ENCODE measurements at regions not wholly inside any gene's neighbourhood (a gene's known extent, or its start where the extent isn't known, plus 50 kb on each side); places are given as distances from the start of the nearest gene placed in this dataset.
"Not testable (repeated sequence)": the region's sequence is repeated elsewhere in the genome, so short reads cannot be mapped to it uniquely, and the experiment has no call there.

- not testable (repeated sequence) for TF ChIP-seq CTCF (optimal IDR thresholded peaks at IDR 0.05 in 1 of 3, IDR thresholded peaks at IDR 0.05 in 1 of 3, conservative IDR thresholded peaks at IDR 0.05 in 1 of 3; ENCODE audit: extremely low read depth in 1 of 3, insufficient read depth in 2 of 3, low read length in 3 of 3); EZH2 (IDR thresholded peaks at IDR 0.05; ENCODE audit: low read length)
Measured at GRCh38 chr10:118932154-118932553, 97.4 kb upstream of the NANOS1 start.

Measured in keratinocyte (primary cell).